H1 (cell line): ENCODE measurements at regions not wholly inside any gene's neighbourhood (a gene's known extent, or its start where the extent isn't known, plus 50 kb on each side); places are given as distances from the start of the nearest gene placed in this dataset.

Experiments used
- POLR2A ChIP-seq, 2 experiments: IDR thresholded peaks; 1 replicate in 1 of 2; 2 replicates in 1 of 2; pipeline ENCODE4 v1.6.1; 2011; ENCODE audit warnings: low read depth in 2 of 2, low read length in 2 of 2, mild to moderate bottlenecking in 2 of 2; ENCODE audit errors: control extremely low read depth in 1 of 2
- POLR2AphosphoS5 ChIP-seq: IDR thresholded peaks from 2 replicates; pipeline ENCODE4 v1.6.1; 2011; ENCODE audit warnings: low read depth, low read length

DNA sequence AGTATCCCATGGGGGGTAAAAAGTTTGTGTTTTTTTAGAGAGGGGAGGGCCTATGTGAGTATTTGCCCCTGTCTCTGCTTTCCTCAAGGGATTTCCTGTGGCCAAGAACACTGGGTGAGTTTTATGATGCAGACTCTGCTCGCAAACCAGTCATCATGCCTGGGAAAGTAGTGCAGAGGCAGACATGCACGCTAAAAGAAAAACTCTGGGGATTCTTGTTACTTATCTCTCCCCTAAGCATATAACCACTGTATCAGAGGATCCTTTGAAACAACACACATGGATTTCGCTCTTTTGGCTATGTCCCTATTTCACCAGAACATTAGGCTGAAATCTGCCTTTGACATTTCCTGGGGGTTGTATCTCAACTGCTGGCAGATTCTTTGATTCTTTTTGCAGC is 1845.8 kb upstream of the SEL1L start:
- no peak for TF ChIP-seq POLR2AphosphoS5
- no peak for TF ChIP-seq POLR2A (IDR thresholded peaks at IDR 0.05; ENCODE audit: control extremely low read depth in 1 of 2, low read depth in 2 of 2, low read length in 2 of 2)
